HCEC 1CT (cell line): ENCODE measurements at regions not wholly inside any gene's neighbourhood (a gene's known extent, or its start where the extent isn't known, plus 50 kb on each side); places are given as distances from the start of the nearest gene placed in this dataset.
"Not testable (repeated sequence)": the region's sequence is repeated elsewhere in the genome, so short reads cannot be mapped to it uniquely, and the experiment has no call there.

Experiments used
- DNase-seq: peaks from one replicate; pipeline ENCODE4 v3.0.0-alpha.2; 2017

- DNase-seq: no peak
Measured at GRCh38 chr13:69050696-69051095, 1056.9 kb upstream of the ATXN8OS start.

GRCh38 chr13:69044629-69045028, 1063.0 kb upstream of the ATXN8OS start:
- DNase-seq: no peak

DNA sequence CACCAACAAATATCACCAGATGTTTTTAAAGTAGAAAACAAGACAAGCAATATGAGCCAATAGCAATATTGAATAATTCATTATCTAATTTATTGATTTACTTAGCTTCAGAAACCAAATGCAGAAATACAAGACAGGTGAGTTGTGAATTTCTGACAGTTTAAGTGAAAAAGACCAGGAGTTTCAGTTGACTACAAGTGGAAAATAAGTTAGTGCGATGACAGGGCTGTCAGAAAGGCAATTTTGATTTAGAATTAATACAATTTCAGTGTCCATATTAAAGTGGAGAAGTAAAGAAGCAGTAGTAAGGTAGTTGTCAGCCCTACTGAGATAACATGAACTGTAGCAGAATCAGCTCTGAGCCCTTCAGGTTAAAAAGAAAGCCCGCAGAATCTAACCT, 1066.7 kb upstream of the ATXN8OS start:
- DNase-seq: no peak

- no peak for DNase-seq
Measured at GRCh38 chr13:69035771-69036170, 1071.9 kb upstream of the ATXN8OS start.

- DNase-seq: no peak
Measured at GRCh38 chr13:69028936-69029335, 1078.7 kb upstream of the ATXN8OS start.

DNA sequence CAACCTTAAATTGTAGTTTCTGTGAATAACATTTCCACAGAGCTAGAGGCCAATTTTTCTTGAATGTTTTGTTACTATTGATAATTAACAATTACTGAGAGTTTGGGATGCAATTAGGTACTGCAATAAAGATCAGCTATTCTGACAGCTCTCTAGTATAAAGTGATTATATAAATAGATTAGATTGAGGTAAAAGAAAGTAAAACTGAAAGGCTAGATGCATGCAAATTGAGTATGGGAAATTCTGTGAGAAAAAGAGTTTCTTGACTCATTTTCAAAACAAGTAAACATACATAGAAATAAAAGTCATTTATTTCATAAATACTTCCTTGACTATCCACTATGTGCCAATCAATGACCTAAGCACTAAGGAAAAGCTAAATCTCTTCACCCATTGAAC, 1087.5 kb upstream of the ATXN8OS start:
- DNase-seq: no peak

GRCh38 chr13:69018173-69018572, 1089.5 kb upstream of the ATXN8OS start:
- not testable (repeated sequence) for DNase-seq

DNA sequence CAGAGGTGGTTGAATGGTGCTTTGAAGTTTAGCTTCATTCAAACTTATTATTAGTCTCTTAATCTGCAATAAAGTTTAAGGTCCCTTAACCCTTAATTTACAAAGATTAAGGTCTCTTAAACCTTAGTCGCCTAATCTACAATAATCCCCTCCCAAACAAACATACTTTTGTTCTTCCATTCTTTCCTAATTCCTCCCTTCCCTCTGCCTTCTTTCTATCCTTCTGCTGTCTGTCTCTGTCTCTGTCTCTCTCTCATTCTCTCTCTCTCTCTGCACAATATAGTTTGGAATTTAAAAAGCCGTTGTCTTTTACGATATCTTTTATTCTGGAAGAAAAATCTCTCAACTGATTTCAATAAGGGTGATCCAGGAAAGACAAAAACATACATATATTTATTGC, 1096.8 kb upstream of the ATXN8OS start:
- no peak for DNase-seq

DNA sequence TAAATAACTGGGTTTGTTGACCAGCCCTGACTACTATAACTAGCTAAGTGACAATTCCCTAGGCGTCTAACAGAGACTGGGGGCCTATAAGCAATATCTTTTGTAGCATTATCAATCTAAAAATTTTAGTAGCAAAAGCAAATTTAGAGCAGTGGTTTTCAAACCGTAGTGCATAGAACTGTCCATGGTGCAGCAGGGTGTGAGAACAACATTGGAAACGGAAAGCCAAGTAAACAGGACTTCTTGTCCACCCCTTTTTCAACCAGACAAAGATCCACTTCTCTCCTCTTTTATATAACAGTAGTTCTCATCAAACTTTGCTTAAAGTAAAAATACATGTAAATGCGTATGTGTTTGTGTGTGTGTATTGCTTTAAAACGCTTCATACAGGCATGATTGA, 1099.1 kb upstream of the ATXN8OS start:
- no peak for DNase-seq

- DNase-seq: no peak
Measured at GRCh38 chr13:68998056-68998455, 1109.6 kb upstream of the ATXN8OS start.

DNA sequence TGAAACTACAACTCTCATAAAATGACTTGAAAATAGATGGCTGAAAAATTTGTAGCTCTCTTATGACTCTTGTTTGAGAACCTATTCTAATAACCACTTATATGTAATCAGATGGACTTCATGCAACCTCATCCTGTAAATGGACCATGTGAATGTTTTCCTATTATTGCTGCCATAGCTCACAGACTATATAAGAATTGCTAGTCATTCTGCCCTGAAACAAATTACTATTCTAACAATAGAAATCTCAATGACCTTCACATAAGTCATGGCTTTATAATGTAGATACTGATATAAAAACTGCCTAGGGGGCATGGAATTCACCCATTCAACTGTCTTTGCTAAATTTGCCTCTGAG, 1111.0 kb upstream of the ATXN8OS start:
- no peak for DNase-seq

GRCh38 chr13:68995972-68996667, 1111.5 kb upstream of the ATXN8OS start:
- DNase-seq: no peak

GRCh38 chr13:68993154-68993553, 1114.5 kb upstream of the ATXN8OS start:
- DNase-seq: no peak

- no peak for DNase-seq
Measured at GRCh38 chr13:68988176-68988575, 1119.5 kb upstream of the ATXN8OS start.

DNA sequence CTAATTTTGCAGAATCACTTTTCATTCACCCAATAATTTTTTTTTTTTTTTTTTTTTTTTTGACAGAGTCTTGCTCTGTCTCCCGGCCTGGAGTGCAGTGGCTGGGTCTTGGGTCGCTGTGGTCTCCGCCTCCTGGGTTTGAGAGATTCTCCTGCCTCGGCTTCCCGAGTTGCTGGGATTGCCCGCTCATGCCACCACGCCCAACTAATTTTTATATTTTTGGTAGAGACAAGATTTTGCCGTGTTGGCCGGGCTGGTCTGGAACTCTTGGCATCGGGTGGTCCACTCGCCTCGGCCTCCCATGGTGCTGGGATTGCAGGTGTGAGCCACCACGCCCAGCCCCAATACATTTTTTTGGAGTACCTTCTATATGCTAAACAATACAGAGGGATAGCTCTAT, 1120.0 kb upstream of the ATXN8OS start:
- DNase-seq: no peak

DNA sequence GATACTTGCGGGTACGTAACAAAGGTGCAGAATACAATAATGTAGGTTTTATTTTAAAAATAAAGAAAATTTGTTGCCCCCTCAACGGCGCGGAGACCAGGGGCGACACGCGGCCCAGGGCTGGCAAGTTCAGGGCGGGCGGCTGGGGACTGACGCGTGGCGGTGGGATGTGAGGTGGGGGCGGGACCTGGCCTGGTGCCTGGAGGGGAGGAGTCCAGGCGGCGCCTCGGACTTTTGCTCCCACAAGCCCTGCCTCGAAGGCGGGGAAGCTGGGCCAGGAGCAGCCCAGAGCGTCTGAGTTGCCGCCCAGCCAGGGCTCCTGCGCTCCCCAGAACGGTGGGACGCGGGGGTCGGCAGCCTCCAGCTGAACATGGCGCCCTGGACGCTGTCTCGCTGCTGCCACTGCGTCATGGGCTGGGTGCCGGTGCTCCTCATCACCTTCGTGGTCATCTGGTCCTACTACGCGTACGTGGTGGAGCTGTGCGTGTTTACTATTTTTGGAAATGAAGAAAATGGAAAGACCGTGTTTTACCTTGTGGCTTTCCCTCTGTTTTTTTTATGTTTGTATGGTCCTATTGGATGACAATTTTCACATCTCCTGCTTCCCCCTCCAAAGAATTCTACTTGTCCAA, 1122.8 kb upstream of the ATXN8OS start:
- DNase-seq: no peak

DNA sequence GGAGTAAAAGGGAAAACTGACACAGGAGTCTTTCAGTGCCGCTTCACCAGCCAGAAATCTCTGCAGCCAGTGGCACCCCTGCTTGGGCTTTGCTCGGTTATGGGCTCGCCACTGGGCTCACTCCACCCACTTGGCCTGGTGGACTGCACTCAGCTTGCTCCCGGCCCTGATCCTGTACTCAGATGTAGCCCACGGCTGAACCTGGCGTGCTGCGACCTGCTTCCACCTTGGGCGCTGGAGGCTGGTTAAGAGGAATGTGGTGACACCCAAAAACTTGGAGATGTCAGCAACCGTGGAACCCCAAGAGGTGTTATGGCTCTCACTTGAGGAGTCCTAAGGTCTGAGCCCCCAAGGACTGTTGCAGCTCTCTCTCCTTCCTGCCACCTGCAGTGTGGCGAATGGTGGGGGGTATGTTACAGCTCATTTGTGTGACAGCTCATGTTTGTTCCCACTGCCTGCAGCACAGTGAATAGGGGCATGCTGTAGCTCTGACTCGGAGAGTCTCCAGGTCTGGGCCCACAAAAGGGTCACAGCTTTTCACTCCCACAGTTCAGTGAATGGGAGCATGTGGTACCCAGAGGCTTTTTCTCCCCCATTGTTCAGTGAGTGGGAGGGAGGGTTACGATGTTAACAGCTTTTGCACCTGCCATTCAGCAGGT, 1124.5 kb upstream of the ATXN8OS start:
- no peak for DNase-seq

DNA sequence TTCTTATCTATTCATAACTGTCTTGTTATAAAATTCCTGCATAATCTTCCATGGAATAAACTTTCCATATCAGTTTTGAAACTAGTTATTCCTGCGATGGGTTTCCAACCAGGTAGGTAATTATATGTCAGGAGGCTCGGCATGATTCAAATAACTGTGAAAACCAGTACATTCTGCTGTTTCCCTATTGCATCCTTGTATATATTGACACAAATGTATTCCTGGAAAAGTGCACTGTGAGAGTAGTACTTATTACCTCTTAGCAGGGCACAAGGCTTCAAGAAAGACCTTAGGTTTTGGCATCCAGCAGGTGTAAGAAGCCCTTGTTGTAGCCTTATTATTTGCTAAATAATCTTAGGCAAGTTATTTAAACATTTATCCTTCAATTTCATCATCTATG, 1131.3 kb upstream of the ATXN8OS start:
- no peak for DNase-seq

- DNase-seq: no peak
Measured at GRCh38 chr13:68970532-68970931, 1137.1 kb upstream of the ATXN8OS start.

DNA sequence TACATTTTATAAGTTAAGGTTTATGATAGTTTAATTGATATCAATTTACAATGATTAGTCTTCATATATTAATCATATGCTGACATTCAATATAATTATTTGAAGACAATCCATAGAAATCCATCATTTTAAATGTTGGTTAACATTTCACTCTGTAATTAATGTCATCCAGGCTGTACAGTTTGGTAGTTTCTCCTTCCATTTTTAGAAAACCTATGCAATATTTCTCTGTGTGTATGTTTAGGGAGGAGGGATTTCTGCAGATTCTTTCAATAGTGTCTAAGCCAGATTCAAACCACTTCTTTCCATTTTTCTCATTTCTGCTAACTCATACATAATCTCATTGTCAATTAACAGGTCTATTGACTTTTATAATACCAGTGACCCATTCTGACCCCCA, 1159.0 kb upstream of the ATXN8OS start:
- no peak for DNase-seq

- no peak for DNase-seq
Measured at GRCh38 chr13:68944272-68944671, 1163.4 kb upstream of the ATXN8OS start.

GRCh38 chr13:68940049-68940448, 1167.6 kb upstream of the ATXN8OS start:
- no peak for DNase-seq

- DNase-seq: no peak
Measured at GRCh38 chr13:68938639-68939038, 1169.0 kb upstream of the ATXN8OS start.

GRCh38 chr13:68929075-68929745, 1178.4 kb upstream of the ATXN8OS start:
- DNase-seq: no peak
